Fibroblast of pulmonary artery (primary cell): ENCODE measurements at regions not wholly inside any gene's neighbourhood (a gene's known extent, or its start where the extent isn't known, plus 50 kb on each side); places are given as distances from the start of the nearest gene placed in this dataset.
"Not testable (repeated sequence)": the region's sequence is repeated elsewhere in the genome, so short reads cannot be mapped to it uniquely, and the experiment has no call there.

Experiments
- DNase-seq: peaks from one replicate; pipeline ENCODE4 v3.0.0-alpha.2; 2010; ENCODE audit warnings: low read depth
- H3K4me3 ChIP-seq: replicated peaks from 2 replicates; pipeline ENCODE4 v1.5.1; 2011; ENCODE audit warnings: low read depth, mild to moderate bottlenecking, control low read depth, low read length, moderate library complexity
- TF ChIP-seq, protein P1 (sequence below): IDR thresholded peaks from 2 replicates; pipeline ENCODE4 v1.5.1; 2011; ENCODE audit warnings: mild to moderate bottlenecking, control low read depth, low read length, inconsistent platforms; ENCODE audit errors: missing control alignments

- H3K4me3 ChIP-seq = no peak overlapping the region
- TF ChIP-seq, protein P1, sequence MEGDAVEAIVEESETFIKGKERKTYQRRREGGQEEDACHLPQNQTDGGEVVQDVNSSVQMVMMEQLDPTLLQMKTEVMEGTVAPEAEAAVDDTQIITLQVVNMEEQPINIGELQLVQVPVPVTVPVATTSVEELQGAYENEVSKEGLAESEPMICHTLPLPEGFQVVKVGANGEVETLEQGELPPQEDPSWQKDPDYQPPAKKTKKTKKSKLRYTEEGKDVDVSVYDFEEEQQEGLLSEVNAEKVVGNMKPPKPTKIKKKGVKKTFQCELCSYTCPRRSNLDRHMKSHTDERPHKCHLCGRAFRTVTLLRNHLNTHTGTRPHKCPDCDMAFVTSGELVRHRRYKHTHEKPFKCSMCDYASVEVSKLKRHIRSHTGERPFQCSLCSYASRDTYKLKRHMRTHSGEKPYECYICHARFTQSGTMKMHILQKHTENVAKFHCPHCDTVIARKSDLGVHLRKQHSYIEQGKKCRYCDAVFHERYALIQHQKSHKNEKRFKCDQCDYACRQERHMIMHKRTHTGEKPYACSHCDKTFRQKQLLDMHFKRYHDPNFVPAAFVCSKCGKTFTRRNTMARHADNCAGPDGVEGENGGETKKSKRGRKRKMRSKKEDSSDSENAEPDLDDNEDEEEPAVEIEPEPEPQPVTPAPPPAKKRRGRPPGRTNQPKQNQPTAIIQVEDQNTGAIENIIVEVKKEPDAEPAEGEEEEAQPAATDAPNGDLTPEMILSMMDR = no peak
- DNase-seq = no peak
Measured at GRCh38 chr7:110413038-110413437, 677.9 kb upstream of the LRRN3 start.

DNA sequence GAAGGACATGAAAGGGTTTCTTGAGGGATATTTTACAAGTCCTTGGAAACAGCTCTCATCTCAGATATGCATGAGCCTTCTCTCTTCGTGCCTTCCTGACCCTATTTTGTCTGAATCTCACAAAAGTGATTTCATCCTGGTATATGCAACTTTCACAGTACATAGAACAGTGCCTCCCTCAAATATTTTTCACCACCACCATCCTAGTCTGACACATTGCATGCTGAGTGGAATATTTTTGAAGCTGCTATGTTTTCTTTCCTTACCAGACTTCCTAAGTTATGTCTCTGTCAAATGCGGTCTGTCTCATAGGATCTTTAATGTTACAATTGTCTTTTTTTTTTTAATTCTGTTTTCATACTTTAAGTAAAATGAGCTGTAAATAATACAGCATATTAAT is 673.3 kb upstream of the LRRN3 start:
- no peak for DNase-seq
- H3K4me3 ChIP-seq = no peak overlapping the region
- TF ChIP-seq, protein P1 = no peak

DNA sequence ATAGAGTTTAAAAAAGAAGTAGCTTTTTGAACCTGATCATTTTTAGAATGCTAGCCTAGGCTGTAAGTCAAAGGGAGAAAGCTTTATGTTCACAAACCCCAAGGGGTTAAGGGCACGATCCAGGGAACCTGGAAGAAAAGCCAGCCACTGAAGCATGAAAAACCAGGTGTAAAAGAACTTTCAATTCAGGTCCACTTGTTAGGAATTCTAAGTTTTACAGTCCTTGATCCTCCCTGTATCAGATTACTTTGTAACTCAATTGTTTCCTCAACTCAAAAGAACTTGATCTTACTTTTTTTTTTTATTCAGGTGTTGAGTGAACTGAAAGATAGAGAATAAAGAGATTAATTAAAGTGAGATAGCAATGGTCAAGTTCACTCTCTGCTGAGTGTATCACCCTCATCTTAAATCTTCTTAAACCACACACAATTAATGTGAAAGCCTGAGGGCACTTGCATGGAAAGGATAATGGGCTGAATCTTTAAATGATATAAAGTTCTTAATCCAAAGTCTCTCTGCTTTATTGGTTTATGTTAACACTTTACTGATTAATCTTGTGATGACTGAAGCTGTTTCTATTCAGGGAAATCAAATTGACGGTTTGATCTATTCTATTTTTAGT is 672.2 kb upstream of the LRRN3 start:
- no peak for DNase-seq
- no peak overlapping the region for H3K4me3 ChIP-seq
- TF ChIP-seq, protein P1 = no peak

- DNase-seq = no peak
- TF ChIP-seq, protein P1 = no peak
- no peak overlapping the region for H3K4me3 ChIP-seq
Measured at GRCh38 chr7:110420788-110421187, 670.1 kb upstream of the LRRN3 start.

DNA sequence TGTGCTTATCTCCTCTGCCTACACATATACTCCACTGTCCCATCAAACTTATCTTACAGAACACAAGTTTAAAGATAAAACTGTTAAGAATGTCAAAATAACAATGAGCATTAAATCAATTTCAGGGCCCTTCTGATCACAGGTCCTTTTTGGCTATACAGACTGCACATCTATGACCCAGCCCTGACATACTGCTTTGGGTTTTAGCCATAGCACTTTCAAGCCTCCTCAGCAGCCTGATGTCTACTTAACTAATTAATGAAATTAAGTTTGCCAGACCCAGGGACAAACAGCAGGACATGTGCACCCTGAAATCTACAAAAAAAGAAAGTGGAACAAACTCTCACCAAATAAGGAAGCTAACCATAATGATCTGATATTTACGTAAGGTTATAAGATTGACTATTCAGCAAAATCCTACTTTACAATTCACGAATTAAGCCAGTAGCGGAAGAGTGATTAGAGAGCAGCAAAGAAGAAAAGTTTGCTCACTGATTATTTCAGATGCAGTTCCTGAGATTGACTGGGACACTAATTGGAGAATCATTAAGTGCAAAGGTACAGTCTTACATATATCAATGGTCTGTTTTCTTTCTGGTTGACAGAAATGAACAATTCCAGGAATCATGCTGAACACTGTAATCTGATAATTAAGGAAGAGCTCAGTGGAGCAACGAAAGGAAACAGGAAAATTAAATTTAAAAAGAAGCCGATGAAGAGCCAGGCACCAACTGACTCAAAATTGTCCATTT is 669.3 kb upstream of the LRRN3 start:
- no peak overlapping the region for H3K4me3 ChIP-seq
- TF ChIP-seq, protein P1 = no peak
- DNase-seq = no peak

- TF ChIP-seq, protein P1 = no peak
- H3K4me3 ChIP-seq = no peak overlapping the region
- DNase-seq = no peak
Measured at GRCh38 chr7:110432061-110432553, 658.8 kb upstream of the LRRN3 start.

- DNase-seq, H3K4me3 ChIP-seq: not testable (repeated sequence)
Measured at GRCh38 chr7:110438926-110439325, 652.0 kb upstream of the LRRN3 start.
